ENCODE measurements at regions not wholly inside any gene's neighbourhood (a gene's known extent, or its start where the extent isn't known, plus 50 kb on each side); places are given as distances from the start of the nearest gene placed in this dataset.

GRCh38 chr12:91636721-91637120 is 454.1 kb upstream of the DCN start:
- TF ChIP-seq POLR2AphosphoS5 (IDR thresholded peaks at IDR 0.05), result no peak
- TF ChIP-seq POLR2A (IDR thresholded peaks at IDR 0.05), result no peak
- no peak for TF ChIP-seq CTCF (IDR thresholded peaks at IDR 0.05)
